ELF-1 (cell line): ENCODE measurements at regions not wholly inside any gene's neighbourhood (a gene's known extent, or its start where the extent isn't known, plus 50 kb on each side); places are given as distances from the start of the nearest gene placed in this dataset.
A peak's percentile ranks its signal among the peaks of the same experiment; 100 is the strongest.

Source experiments
- DNase-seq: peaks from one replicate; pipeline ENCODE4 v3.0.0-alpha.2; 2016; ENCODE audit warnings: low read depth, low spot score

- no peak for DNase-seq
These were observed 57.8 kb downstream of the PRLHR start for GRCh38 chr10:118537623-118538022.

GRCh38 chr10:118534136-118534535 lies 61.3 kb downstream of the PRLHR start:
- DNase-seq = no peak

- DNase-seq = no peak
These were observed 64.2 kb downstream of the PRLHR start for GRCh38 chr10:118531105-118531852.

GRCh38 chr10:118528426-118528825 lies 67.0 kb downstream of the PRLHR start:
- no peak for DNase-seq

- DNase-seq = no peak
These were observed 71.7 kb downstream of the PRLHR start for GRCh38 chr10:118523775-118524174.

GRCh38 chr10:118522791-118523498 lies 72.5 kb downstream of the PRLHR start:
- DNase-seq = peak; percentile 55

GRCh38 chr10:118521415-118522117 lies 73.9 kb downstream of the PRLHR start:
- no peak for DNase-seq

- no peak for DNase-seq
These were observed 75.2 kb downstream of the PRLHR start for GRCh38 chr10:118520116-118520742.

- no peak for DNase-seq
These were observed 77.4 kb downstream of the PRLHR start for GRCh38 chr10:118518095-118518494.

- DNase-seq = no peak
These were observed 78.7 kb downstream of the PRLHR start for GRCh38 chr10:118516716-118517115.

- DNase-seq = no peak
These were observed 82.3 kb downstream of the PRLHR start for GRCh38 chr10:118513174-118513573.

GRCh38 chr10:118511711-118512110 lies 83.7 kb downstream of the PRLHR start:
- DNase-seq = no peak

- no peak for DNase-seq
These were observed 86.6 kb downstream of the PRLHR start for GRCh38 chr10:118508863-118509262.

GRCh38 chr10:118508355-118508754 lies 87.1 kb downstream of the PRLHR start:
- no peak for DNase-seq

GRCh38 chr10:118506671-118507590 lies 88.5 kb downstream of the PRLHR start:
- no peak for DNase-seq

- DNase-seq = no peak
These were observed 90.1 kb downstream of the PRLHR start for GRCh38 chr10:118505363-118505762.

GRCh38 chr10:118504467-118505205 lies 90.8 kb downstream of the PRLHR start:
- peak; percentile 49 for DNase-seq

- no peak for DNase-seq
These were observed 91.4 kb downstream of the PRLHR start for GRCh38 chr10:118504044-118504443.

GRCh38 chr10:118503192-118503591 lies 92.3 kb downstream of the PRLHR start:
- DNase-seq = no peak
